ENCODE measurements at regions not wholly inside any gene's neighbourhood (a gene's known extent, or its start where the extent isn't known, plus 50 kb on each side); places are given as distances from the start of the nearest gene placed in this dataset.

DNA sequence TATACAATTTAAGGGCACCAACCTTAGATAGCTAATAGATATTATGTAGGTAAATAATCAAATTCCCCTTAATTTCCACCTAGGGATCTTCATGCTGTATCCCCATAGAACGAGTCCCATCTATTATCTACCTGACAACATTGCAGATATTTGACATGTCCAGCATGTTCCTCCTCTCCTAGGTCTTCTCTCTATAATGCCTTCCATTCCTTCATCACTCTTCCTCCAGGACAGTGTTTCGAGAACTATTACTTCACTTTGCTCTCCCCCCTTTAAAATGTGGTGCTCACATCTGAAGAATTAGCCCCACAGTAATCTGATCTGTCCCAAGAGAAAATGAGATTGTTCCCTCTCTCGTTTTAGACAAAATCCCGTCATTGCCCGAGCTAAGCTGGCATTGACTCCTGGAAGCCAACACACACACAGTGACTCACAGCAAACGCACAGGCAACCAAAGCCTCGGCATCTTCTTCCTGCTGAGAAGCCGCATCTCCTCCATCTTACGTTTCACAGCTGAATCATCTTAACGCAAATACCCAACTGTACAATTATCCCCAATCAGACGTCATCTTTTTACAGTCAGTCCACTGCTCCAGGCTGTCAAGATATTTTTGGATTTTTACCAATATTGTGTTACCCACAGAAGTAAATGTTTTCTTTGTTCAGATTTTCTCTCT is 162.9 kb upstream of the AGAP1 start:
- TF ChIP-seq CTBP1 (IDR thresholded peaks at IDR 0.05; ENCODE audit: borderline replicate concordance): no peak
- no peak for TF ChIP-seq SP1 (IDR thresholded peaks at IDR 0.05)
- TF ChIP-seq BHLHE40 (IDR thresholded peaks at IDR 0.05; ENCODE audit: borderline replicate concordance): no peak
- TF ChIP-seq NFRKB (IDR thresholded peaks at IDR 0.05): no peak
- TF ChIP-seq, protein P1, sequence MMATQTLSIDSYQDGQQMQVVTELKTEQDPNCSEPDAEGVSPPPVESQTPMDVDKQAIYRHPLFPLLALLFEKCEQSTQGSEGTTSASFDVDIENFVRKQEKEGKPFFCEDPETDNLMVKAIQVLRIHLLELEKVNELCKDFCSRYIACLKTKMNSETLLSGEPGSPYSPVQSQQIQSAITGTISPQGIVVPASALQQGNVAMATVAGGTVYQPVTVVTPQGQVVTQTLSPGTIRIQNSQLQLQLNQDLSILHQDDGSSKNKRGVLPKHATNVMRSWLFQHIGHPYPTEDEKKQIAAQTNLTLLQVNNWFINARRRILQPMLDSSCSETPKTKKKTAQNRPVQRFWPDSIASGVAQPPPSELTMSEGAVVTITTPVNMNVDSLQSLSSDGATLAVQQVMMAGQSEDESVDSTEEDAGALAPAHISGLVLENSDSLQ (IDR thresholded peaks at IDR 0.05): no peak
- no peak for TF ChIP-seq TARDBP (IDR thresholded peaks at IDR 0.05)
- TF ChIP-seq ARNT (IDR thresholded peaks at IDR 0.05): no peak
- TF ChIP-seq L3MBTL2 (conservative IDR thresholded peaks at IDR 0.05): no peak
- TF ChIP-seq HDGF (IDR thresholded peaks at IDR 0.05; ENCODE audit: borderline replicate concordance): no peak
- no peak for TF ChIP-seq SUZ12 (IDR thresholded peaks at IDR 0.05)

Data from HEK293T (cell line).